Endothelial cell of umbilical vein (primary cell): ENCODE measurements at regions not wholly inside any gene's neighbourhood (a gene's known extent, or its start where the extent isn't known, plus 50 kb on each side); places are given as distances from the start of the nearest gene placed in this dataset.

Experiments
- BruUV-seq: library from RNA; stranded (reverse); fragments of 400-500 nt; replicated peaks from 2 replicates; lab custom pipeline; 2021; lab: Mats Ljungman, UMichigan
- CTCF ChIA-PET: fragments of 300-600, 350-600 bp; sonication (Branson Sonifier 250); formaldehyde crosslinking; loops from one replicate; lab custom pipeline; 2021; ENCODE audit warnings: antibody characterized with exemption, inconsistent platforms; lab: Charles Lee
- POLR2A ChIA-PET: fragments of 300-600, 350-600 bp; sonication (Branson Sonifier 250); formaldehyde crosslinking; loops from one replicate; lab custom pipeline; 2021; ENCODE audit warnings: antibody characterized with exemption, inconsistent platforms; lab: Charles Lee
- DNase-seq: peaks from one replicate; pipeline ENCODE4 v3.0.0-alpha.2; 2011; ENCODE audit warnings: low read depth, low spot score
- FAIRE-seq: peaks from 2 replicates; lab custom pipeline; 2011; peaks lifted over from hg19 to GRCh38; lab: Jason Lieb, UNC
- H2AFZ ChIP-seq: 2 replicates; pipeline ENCODE4 v1.6.0; 2012; ENCODE audit warnings: low read depth, low read length, control low read depth, inconsistent platforms
- H3K27ac ChIP-seq: 2 replicates; pipeline ENCODE4 v1.5.1; 2011; ENCODE audit warnings: low read depth, mild to moderate bottlenecking, control low read depth, low read length, moderate library complexity; ENCODE audit not compliant: insufficient read depth
- H3K27me3 ChIP-seq, 2 experiments: 2 replicates each; pipeline versions ENCODE4 v1.6.0 to v1.6.1; 2011; ENCODE audit warnings: low read length in 2 of 2, mixed read lengths in 1 of 2; ENCODE audit not compliant: control insufficient read depth in 2 of 2, insufficient read depth in 2 of 2
- H3K36me3 ChIP-seq, 2 experiments: 2 replicates in 1 of 2; 3 replicates in 1 of 2; pipeline ENCODE4 v1.5.1; 2011; ENCODE audit warnings: low read length in 2 of 2, mild to moderate bottlenecking in 1 of 2, moderate library complexity in 1 of 2; ENCODE audit not compliant: control insufficient read depth in 2 of 2, insufficient read depth in 2 of 2; ENCODE audit errors: extremely low read depth in 1 of 2
- H3K4me1 ChIP-seq: 3 replicates; pipeline ENCODE4 v1.5.1; 2011; ENCODE audit warnings: mild to moderate bottlenecking, low read length; ENCODE audit not compliant: control insufficient read depth, insufficient read depth; ENCODE audit errors: extremely low read depth
- H3K4me2 ChIP-seq: 2 replicates; pipeline ENCODE4 v1.6.1; 2011; ENCODE audit warnings: low read length, control low read depth, mixed read lengths; ENCODE audit not compliant: insufficient read depth
- H3K4me3 ChIP-seq, 3 experiments: fragments of 200-600 bp in 1 of 3; sonication (generic), shearing (Covaris generic) in 1 of 3; replicated peaks in 1 of 3; 2 replicates each; pipeline ENCODE4 v1.5.1; 2011 to 2016; ENCODE audit warnings: control low read depth in 3 of 3, low read length in 3 of 3, mild to moderate bottlenecking in 2 of 3, inconsistent platforms in 1 of 3, low read depth in 1 of 3, moderate library complexity in 1 of 3; ENCODE audit not compliant: insufficient read depth in 1 of 3
- H3K79me2 ChIP-seq: 2 replicates; pipeline ENCODE4 v1.6.0; 2012; ENCODE audit warnings: low read length, inconsistent platforms; ENCODE audit not compliant: control insufficient read depth, insufficient read depth
- H3K9ac ChIP-seq: replicated peaks from 2 replicates; pipeline ENCODE3; 2011; ENCODE audit warnings: low read length, control low read depth; ENCODE audit not compliant: insufficient read depth; ENCODE audit errors: extremely low read depth
- H3K9me1 ChIP-seq: replicated peaks from 3 replicates; pipeline ENCODE4 v1.6.0; 2011; ENCODE audit warnings: mild to moderate bottlenecking, low read length; ENCODE audit not compliant: control insufficient read depth, insufficient read depth; ENCODE audit errors: extremely low read depth
- H3K9me3 ChIP-seq: replicated peaks from 2 replicates; pipeline ENCODE4 v1.5.1; 2012; ENCODE audit warnings: low read length, inconsistent platforms; ENCODE audit not compliant: control insufficient read depth, insufficient read depth
- H4K20me1 ChIP-seq: replicated peaks from 2 replicates; pipeline ENCODE3; 2011; ENCODE audit warnings: mild to moderate bottlenecking, low read length; ENCODE audit not compliant: control insufficient read depth, insufficient read depth; ENCODE audit errors: extremely low read depth
- CTCF ChIP-seq, 2 donors: IDR thresholded peaks; 1 replicate in 1 of 2; 2 replicates in 1 of 2; pipeline ENCODE4 v1.5.1; 2011; ENCODE audit warnings: low read length in 2 of 2, mild to moderate bottlenecking in 2 of 2, moderate library complexity in 2 of 2, control low read depth in 1 of 2, inconsistent platforms in 1 of 2, low read depth in 1 of 2; ENCODE audit not compliant: insufficient read depth in 1 of 2; ENCODE audit errors: extremely low read depth in 1 of 2
- EZH2 ChIP-seq: IDR thresholded peaks from 2 replicates; pipeline ENCODE4 v1.6.1; 2012; ENCODE audit warnings: borderline replicate concordance, low read depth, mild to moderate bottlenecking, moderate library complexity, low read length, inconsistent platforms; ENCODE audit not compliant: severe bottlenecking
- GATA2 ChIP-seq: IDR thresholded peaks from 2 replicates; pipeline ENCODE4 v1.7.0; 2011; ENCODE audit warnings: low read depth, mild to moderate bottlenecking, moderate library complexity, mixed read lengths, low read length; ENCODE audit not compliant: insufficient read length, insufficient read depth
- MAX ChIP-seq: IDR thresholded peaks from 2 replicates; pipeline ENCODE4 v1.6.1; 2011; ENCODE audit not compliant: insufficient read depth, insufficient read length
- POLR2AphosphoS5 ChIP-seq: IDR thresholded peaks from 2 replicates; pipeline ENCODE4 v1.6.1; 2012; ENCODE audit warnings: low read depth, mild to moderate bottlenecking, control low read depth, low read length, moderate library complexity; ENCODE audit not compliant: insufficient read depth
- dilution Hi-C: fragments of 300-500 bp; cut with MboI; formaldehyde crosslinking; loops from one replicate; pipeline ENCODE4 v1.15.0; 2019; ENCODE audit warnings: low sequenced_read_pairs; ENCODE audit not compliant: extremely low pct_ligation_motif_present
- intact Hi-C: fragments of 100-400 bp; cut with micrococcal nuclease; formaldehyde crosslinking; loops from one replicate; pipeline ENCODE4 v1.10.0; 2022

DNA sequence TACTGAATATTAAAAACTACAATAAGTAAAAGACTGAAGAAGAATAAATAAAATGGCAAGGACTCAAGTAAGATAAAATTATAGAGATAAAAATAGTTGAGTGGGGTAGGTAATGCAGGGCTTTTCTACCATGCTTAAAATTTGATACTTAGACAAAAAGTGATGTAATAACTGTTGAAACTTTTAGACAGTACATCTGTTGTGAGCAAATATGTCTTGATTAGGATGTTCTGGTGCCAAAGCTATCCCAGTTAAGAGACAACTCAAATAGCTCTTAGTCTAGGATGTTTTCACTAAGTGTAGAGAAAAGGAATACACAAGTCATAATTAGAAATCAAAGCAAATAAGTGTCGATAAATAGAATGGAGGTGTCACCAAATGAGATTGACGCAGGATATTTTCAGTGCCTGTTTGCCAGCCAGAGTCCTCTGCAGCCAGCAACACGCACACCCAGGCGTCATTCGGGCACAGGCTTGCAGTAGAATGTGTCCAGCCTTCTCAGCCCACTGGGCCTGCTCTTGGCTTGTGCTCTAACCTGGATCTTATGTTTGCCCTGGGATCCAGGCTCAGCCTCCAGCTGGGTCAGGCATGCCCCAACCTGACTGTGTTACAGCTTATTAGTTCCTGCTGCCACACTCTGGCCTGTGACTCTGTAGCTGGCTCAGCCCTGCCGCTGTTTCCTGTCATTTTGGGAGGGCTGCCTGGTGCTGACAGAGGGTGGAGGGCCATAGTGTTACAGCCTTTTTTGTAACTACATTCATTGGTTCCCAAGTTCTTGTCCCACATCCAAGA is 766.2 kb downstream of the PCDH17 start:
- TF ChIP-seq GATA2 (no peak), POLR2AphosphoS5 (no peak), EZH2 (no peak), CTCF (IDR thresholded peaks at IDR 0.05; ENCODE audit: extremely low read depth in 1 of 2, insufficient read depth in 1 of 2, low read depth in 1 of 2, low read length in 2 of 2) (no peak), MAX (no peak)
- no peaks in the 10 kb centered on the region for H4K20me1 ChIP-seq
- H3K9me1 ChIP-seq, result no peaks in the 10 kb centered on the region
- no peaks in the 10 kb centered on the region for H3K36me3 ChIP-seq
- H3K9me3 ChIP-seq, result no peaks in the 10 kb centered on the region
- H3K27ac ChIP-seq, result no peak overlapping the region
- no peaks in the 10 kb centered on the region for H3K79me2 ChIP-seq
- DNase-seq (no peak), FAIRE-seq (no peak)
- H3K9ac ChIP-seq, result no peak overlapping the region
- ChIA-PET POLR2A (no interaction called here), CTCF (no interaction called here)
- no peaks in the 10 kb centered on the region for H3K4me1 ChIP-seq
- no TSS peak for BruUV-seq
- intact Hi-C loops, result no loop called here
- no peak overlapping the region for H2AFZ ChIP-seq
- no peaks in the 10 kb centered on the region for H3K27me3 ChIP-seq
- H3K4me3 ChIP-seq, result no peak overlapping the region
- H3K4me2 ChIP-seq, result no peak overlapping the region
- dilution Hi-C loops, result no loop called here
